MM.1S (cell line): ENCODE measurements at regions not wholly inside any gene's neighbourhood (a gene's known extent, or its start where the extent isn't known, plus 50 kb on each side); places are given as distances from the start of the nearest gene placed in this dataset.

ENCODE experiments used
- DNase-seq: peaks from one replicate; pipeline ENCODE4 v3.0.0-alpha.2; 2015
- H2AFZ ChIP-seq: fragments of 300-600 bp; sonication (generic); 2 replicates; pipeline ENCODE4 v1.6.0; 2016; ENCODE audit warnings: antibody characterized with exemption, low read length
- H3F3A ChIP-seq: fragments of 300-600 bp; sonication (generic); 2 replicates; pipeline ENCODE4 v1.6.1; 2016; ENCODE audit warnings: mild to moderate bottlenecking, antibody characterized with exemption, low read length, moderate library complexity, mixed read lengths; ENCODE audit not compliant: insufficient read depth
- H3K27ac ChIP-seq: fragments of 300-600 bp; sonication (generic); 2 replicates; pipeline ENCODE4 v1.5.1; 2016; ENCODE audit warnings: mild to moderate bottlenecking, low read length
- H3K27me3 ChIP-seq: fragments of 300-600 bp; sonication (generic); replicated peaks from 2 replicates; pipeline ENCODE4 v1.6.0; 2016; ENCODE audit warnings: low read length; ENCODE audit not compliant: insufficient read depth
- H3K36me3 ChIP-seq: fragments of 300-600 bp; sonication (generic); replicated peaks from 2 replicates; pipeline ENCODE4 v1.6.1; 2016; ENCODE audit warnings: mild to moderate bottlenecking, low read length, mixed read lengths; ENCODE audit not compliant: insufficient read depth
- H3K4me1 ChIP-seq: fragments of 300-600 bp; sonication (generic); 2 replicates; pipeline ENCODE4 v1.6.1; 2016; ENCODE audit warnings: low read length, mixed read lengths
- H3K4me2 ChIP-seq: fragments of 300-600 bp; sonication (generic); 2 replicates; pipeline ENCODE4 v1.6.0; 2016; ENCODE audit warnings: low read depth, low read length
- H3K4me3 ChIP-seq: fragments of 300-600 bp; sonication (generic); 2 replicates; pipeline ENCODE4 v1.5.1; 2016; ENCODE audit warnings: low read length, mixed read lengths
- H3K79me2 ChIP-seq: fragments of 300-600 bp; sonication (generic); 2 replicates; pipeline ENCODE4 v1.6.1; 2016; ENCODE audit warnings: mixed run types, low read length, mixed read lengths
- H3K9ac ChIP-seq: fragments of 300-600 bp; sonication (generic); 2 replicates; pipeline ENCODE4 v1.6.1; 2016; ENCODE audit warnings: low read length, mixed read lengths
- H3K9me2 ChIP-seq: fragments of 300-600 bp; sonication (generic); replicated peaks from 2 replicates; pipeline ENCODE4 v1.6.1; 2016; ENCODE audit warnings: mild to moderate bottlenecking, low read length, mixed read lengths; ENCODE audit not compliant: insufficient read depth
- H3K9me3 ChIP-seq: fragments of 300-600 bp; sonication (generic); replicated peaks from 2 replicates; pipeline ENCODE4 v1.6.1; 2016; ENCODE audit warnings: mild to moderate bottlenecking, low read length, mixed read lengths; ENCODE audit not compliant: insufficient read depth
- H4K20me1 ChIP-seq: fragments of 300-600 bp; sonication (generic); 2 replicates; pipeline ENCODE4 v1.6.1; 2016; ENCODE audit warnings: mild to moderate bottlenecking, low read length, moderate library complexity, mixed read lengths; ENCODE audit not compliant: insufficient read depth
- CTCF ChIP-seq: fragments of 300-600 bp; sonication (generic); IDR thresholded peaks from 2 replicates; pipeline ENCODE4 v1.5.1; 2016; ENCODE audit warnings: antibody characterized with exemption, low read length, mixed read lengths
- EZH2 ChIP-seq: fragments of 300-600 bp; sonication (generic); optimal IDR thresholded peaks from 2 replicates; pipeline ENCODE3; 2017; ENCODE audit warnings: low read depth, mild to moderate bottlenecking, antibody characterized with exemption, low read length, mixed read lengths
- EZH2phosphoT487 ChIP-seq: fragments of 300-600 bp; sonication (generic); IDR thresholded peaks from 2 replicates; pipeline ENCODE4 v1.6.1; 2018; ENCODE audit warnings: antibody characterized with exemption, low read length

- DNase-seq = no peak
- no peaks in the 10 kb centered on the region for H3K79me2 ChIP-seq
- no peaks in the 10 kb centered on the region for H3K4me1 ChIP-seq
- H3K9ac ChIP-seq = no peak overlapping the region
- TF ChIP-seq EZH2phosphoT487 = no peak
- no peak for TF ChIP-seq CTCF
- TF ChIP-seq EZH2 = no peak
- no peaks in the 10 kb centered on the region for H3F3A ChIP-seq
- H3K27ac ChIP-seq = no peak overlapping the region
- H3K27me3 ChIP-seq = no peaks in the 10 kb centered on the region
- H3K9me3 ChIP-seq = no peaks in the 10 kb centered on the region
- no peaks in the 10 kb centered on the region for H4K20me1 ChIP-seq
- H3K4me2 ChIP-seq = no peak overlapping the region
- H3K36me3 ChIP-seq = no peaks in the 10 kb centered on the region
- H3K9me2 ChIP-seq = no peaks in the 10 kb centered on the region
- no peak overlapping the region for H3K4me3 ChIP-seq
- no peak overlapping the region for H2AFZ ChIP-seq
Observed at GRCh38 chr20:39292193-39292736, 330.1 kb downstream of the DHX35 start.

- DNase-seq = no peak
- no peak for TF ChIP-seq EZH2phosphoT487
- no peak for TF ChIP-seq CTCF
- Histone ChIP-seq H3K4me1 (no peaks in the 10 kb centered on the region), H3K27me3 (no peaks in the 10 kb centered on the region), H3K9ac (no peak overlapping the region), H3K4me2 (no peak overlapping the region), H4K20me1 (no peaks in the 10 kb centered on the region), H3K27ac (no peak overlapping the region), H3K9me3 (no peaks in the 10 kb centered on the region), H3K4me3 (no peak overlapping the region), H3F3A (no peaks in the 10 kb centered on the region), H3K36me3 (no peaks in the 10 kb centered on the region), H2AFZ (no peak overlapping the region), H3K79me2 (no peaks in the 10 kb centered on the region), H3K9me2 (no peaks in the 10 kb centered on the region)
Observed at GRCh38 chr20:39291301-39291700, 329.2 kb downstream of the DHX35 start.

- no peaks in the 10 kb centered on the region for H3K79me2 ChIP-seq
- H3K9ac ChIP-seq = no peak overlapping the region
- TF ChIP-seq CTCF (no peak), EZH2phosphoT487 (no peak), EZH2 (no peak)
- no peak overlapping the region for H3K27ac ChIP-seq
- H3K9me2 ChIP-seq = no peaks in the 10 kb centered on the region
- H2AFZ ChIP-seq = no peak overlapping the region
- no peaks in the 10 kb centered on the region for H3K36me3 ChIP-seq
- no peaks in the 10 kb centered on the region for H3K27me3 ChIP-seq
- H3K9me3 ChIP-seq = no peaks in the 10 kb centered on the region
- H3K4me3 ChIP-seq = no peak overlapping the region
- no peaks in the 10 kb centered on the region for H3K4me1 ChIP-seq
- no peaks in the 10 kb centered on the region for H3F3A ChIP-seq
- no peak overlapping the region for H3K4me2 ChIP-seq
- DNase-seq = no peak
- no peaks in the 10 kb centered on the region for H4K20me1 ChIP-seq
Observed at GRCh38 chr20:39290575-39290974, 328.4 kb downstream of the DHX35 start.
